Retinal pigment epithelial cell (primary cell): ENCODE measurements at regions not wholly inside any gene's neighbourhood (a gene's known extent, or its start where the extent isn't known, plus 50 kb on each side); places are given as distances from the start of the nearest gene placed in this dataset.

Source experiments
- DNase-seq: peaks from one replicate; pipeline ENCODE4 v3.0.0-alpha.2; 2010; ENCODE audit warnings: low read depth
- H3K4me3 ChIP-seq: 2 replicates; pipeline ENCODE4 v1.5.1; 2011; ENCODE audit warnings: mild to moderate bottlenecking, low read length, control low read depth, moderate library complexity
- TF ChIP-seq, protein P1 (sequence below): conservative IDR thresholded peaks from 2 replicates; pipeline ENCODE4 v1.5.1; 2011; ENCODE audit warnings: low read depth, low read length, control low read depth, inconsistent platforms

DNA sequence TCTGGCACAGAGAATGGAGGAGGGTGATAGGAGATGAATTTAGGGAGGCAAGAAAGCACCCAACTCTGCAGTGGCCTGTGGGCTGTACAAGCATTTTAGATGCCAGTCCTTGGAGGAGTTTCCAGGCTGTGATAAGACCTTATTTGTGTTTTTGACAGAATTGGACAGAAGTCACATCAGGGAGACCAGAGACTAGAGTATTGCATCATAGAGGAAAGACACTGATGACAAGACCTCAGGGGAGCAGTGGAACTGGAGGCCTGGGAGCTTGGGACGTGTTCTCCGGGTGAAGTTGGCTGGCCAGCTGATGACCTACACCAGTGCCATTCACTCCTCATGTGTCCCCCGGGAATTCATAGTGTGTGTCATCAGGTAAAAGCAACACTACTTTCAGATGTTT, 284.0 kb upstream of the ZFP42 start:
- TF ChIP-seq, protein P1, sequence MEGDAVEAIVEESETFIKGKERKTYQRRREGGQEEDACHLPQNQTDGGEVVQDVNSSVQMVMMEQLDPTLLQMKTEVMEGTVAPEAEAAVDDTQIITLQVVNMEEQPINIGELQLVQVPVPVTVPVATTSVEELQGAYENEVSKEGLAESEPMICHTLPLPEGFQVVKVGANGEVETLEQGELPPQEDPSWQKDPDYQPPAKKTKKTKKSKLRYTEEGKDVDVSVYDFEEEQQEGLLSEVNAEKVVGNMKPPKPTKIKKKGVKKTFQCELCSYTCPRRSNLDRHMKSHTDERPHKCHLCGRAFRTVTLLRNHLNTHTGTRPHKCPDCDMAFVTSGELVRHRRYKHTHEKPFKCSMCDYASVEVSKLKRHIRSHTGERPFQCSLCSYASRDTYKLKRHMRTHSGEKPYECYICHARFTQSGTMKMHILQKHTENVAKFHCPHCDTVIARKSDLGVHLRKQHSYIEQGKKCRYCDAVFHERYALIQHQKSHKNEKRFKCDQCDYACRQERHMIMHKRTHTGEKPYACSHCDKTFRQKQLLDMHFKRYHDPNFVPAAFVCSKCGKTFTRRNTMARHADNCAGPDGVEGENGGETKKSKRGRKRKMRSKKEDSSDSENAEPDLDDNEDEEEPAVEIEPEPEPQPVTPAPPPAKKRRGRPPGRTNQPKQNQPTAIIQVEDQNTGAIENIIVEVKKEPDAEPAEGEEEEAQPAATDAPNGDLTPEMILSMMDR: no peak
- no peak overlapping the region for H3K4me3 ChIP-seq
- DNase-seq: no peak

DNA sequence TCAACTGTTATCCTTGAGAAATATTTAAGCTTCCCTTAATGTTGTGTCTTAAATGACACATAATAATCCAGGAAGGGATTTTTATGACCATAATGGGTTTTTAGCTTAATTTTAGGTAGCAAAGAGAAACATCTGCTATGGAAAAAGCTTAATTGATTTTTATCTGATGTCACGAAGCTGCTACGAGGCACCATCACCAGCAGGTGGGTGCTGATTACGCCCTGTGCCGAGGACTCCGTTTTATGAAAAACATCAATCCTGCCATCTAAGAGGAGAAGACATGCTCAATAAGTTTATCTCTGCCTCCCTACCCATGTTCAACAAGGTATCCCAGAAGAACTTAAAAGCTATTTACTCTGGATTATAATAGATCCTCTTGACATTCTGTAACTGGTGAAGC, 280.6 kb upstream of the ZFP42 start:
- DNase-seq: no peak
- TF ChIP-seq, protein P1: no peak
- no peak overlapping the region for H3K4me3 ChIP-seq

DNA sequence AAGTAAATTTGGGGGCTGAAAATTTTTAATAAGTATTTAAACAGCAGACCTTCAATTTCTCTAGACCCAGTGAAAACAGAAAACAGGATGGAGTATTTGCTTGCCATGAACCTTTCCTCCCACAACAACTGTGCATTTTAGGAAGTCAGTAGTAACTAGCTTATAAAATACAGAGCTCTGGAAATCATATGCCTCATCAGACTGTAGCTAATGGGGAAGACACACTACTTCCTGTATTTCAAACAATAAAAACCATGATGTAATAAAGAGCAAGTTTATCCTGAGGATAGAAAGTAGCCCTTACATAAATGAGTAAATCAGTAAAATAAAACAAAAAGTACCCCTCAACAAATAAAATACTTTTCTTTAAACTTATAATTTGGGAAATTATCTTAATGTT, 280.1 kb upstream of the ZFP42 start:
- TF ChIP-seq, protein P1: no peak
- no peak for DNase-seq
- no peak overlapping the region for H3K4me3 ChIP-seq

DNA sequence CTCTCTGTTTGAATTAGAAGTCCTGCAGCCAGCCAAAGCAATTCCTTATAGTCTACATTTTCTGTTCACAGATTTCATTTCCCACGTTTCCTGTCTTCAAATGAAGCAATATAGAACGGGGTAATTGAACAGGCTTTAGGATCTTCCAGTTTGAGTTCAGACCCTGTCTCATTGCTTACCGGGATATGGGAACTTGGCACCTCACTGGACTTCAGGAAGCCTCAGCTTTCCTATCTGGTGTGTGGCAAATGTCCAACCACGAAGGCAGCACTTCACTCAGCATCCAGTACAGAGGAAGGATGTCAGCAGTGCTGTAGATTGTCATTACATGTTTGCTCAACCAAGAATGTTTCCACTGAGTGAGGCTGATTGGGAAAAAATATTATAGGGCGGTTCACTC, 271.1 kb upstream of the ZFP42 start:
- TF ChIP-seq, protein P1: no peak
- H3K4me3 ChIP-seq: no peak overlapping the region
- DNase-seq: no peak

DNA sequence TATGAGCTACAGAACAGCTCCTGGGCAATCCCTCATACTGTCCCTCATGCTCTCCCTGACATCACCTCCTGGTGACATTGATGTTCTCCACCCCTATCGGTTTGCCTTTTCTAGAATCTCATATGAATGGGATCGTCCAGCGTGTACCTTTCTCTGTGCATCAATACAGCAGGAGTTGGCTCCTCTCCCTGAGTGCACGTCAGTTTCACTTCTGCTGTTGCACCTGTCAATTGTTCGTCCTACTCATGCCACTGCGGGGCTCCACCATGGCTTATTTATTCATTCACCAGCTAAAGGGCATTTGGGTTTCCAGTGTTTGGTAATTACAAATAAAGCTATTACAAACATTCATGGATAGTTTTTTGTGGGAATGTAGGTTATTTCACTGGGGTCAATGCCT, 269.1 kb upstream of the ZFP42 start:
- DNase-seq: no peak
- no peak overlapping the region for H3K4me3 ChIP-seq
- TF ChIP-seq, protein P1: no peak

DNA sequence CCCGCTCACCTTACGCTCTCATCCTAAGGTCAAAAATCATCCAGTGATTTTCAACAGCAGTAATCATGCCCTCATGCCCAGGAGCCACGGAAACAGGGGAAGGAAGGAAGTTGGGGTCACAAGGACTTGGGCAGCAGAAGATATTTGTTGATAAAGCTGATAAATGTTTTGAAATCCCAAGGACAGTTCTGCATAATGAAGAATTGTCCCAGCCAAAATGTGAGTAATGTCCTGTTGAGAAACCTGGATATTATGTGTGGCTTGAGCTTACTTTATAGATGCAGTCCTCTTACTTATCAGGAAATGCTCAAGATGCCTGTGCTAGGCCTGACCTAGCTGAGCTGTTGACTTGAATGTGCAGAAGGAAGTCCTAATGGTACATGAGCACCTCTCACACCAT, 263.0 kb upstream of the ZFP42 start:
- no peak for DNase-seq
- TF ChIP-seq, protein P1: no peak

DNA sequence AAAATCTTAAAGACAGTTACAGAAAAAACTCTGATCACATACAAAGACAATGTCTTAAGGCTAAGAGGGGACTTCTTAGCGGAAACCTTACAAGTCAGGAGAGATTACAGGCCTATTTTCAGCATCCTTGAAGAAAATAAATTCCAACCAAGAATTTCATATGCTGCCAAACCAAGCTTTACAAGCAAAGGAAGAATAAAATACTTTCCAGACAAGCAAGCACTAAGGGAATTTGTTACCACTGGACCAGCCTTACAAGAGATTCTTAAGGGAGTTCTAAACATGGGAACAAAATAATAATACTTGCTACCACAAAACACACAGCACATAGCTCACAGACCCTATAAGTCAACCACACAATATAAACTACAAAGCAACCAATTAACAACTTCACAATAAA, 255.8 kb upstream of the ZFP42 start:
- TF ChIP-seq, protein P1: no peak
- DNase-seq: no peak
- no peak overlapping the region for H3K4me3 ChIP-seq

More for the DNA sequence above, 263.0 kb upstream of the ZFP42 start:
- H3K4me3 ChIP-seq: no peak overlapping the region
